H9 (cell line): ENCODE measurements at regions not wholly inside any gene's neighbourhood (a gene's known extent, or its start where the extent isn't known, plus 50 kb on each side); places are given as distances from the start of the nearest gene placed in this dataset.

ENCODE experiments used
- DNase-seq: peaks from one replicate; pipeline ENCODE4 v3.0.0-alpha.2; 2017
- H2AFZ ChIP-seq: one replicate; pipeline ENCODE4 v1.6.1; 2013; ENCODE audit warnings: mild to moderate bottlenecking, low read length, control low read depth, moderate library complexity
- H2AK5ac ChIP-seq: 2 replicates; pipeline ENCODE4 v1.6.1; 2013; ENCODE audit warnings: low read length, control low read depth, mixed read lengths; ENCODE audit not compliant: insufficient read length
- H2BK120ac ChIP-seq: one replicate; pipeline ENCODE4 v1.6.1; 2013; ENCODE audit warnings: low read depth, mild to moderate bottlenecking, low read length, control low read depth, inconsistent platforms; ENCODE audit not compliant: poor library complexity, severe bottlenecking
- H2BK12ac ChIP-seq: 2 replicates; pipeline ENCODE4 v1.6.1; 2013; ENCODE audit warnings: low read length, control low read depth, mixed read lengths, low read depth; ENCODE audit not compliant: insufficient read length
- H2BK15ac ChIP-seq: 2 replicates; pipeline ENCODE4 v1.6.1; 2013; ENCODE audit warnings: low read depth, low read length, control low read depth
- H2BK20ac ChIP-seq: one replicate; pipeline ENCODE4 v1.6.1; 2013; ENCODE audit warnings: low read depth, mild to moderate bottlenecking, low read length, control low read depth, inconsistent platforms; ENCODE audit not compliant: poor library complexity, severe bottlenecking
- H2BK5ac ChIP-seq: 2 replicates; pipeline ENCODE4 v1.6.1; 2013; ENCODE audit warnings: low read length, control low read depth, mixed read lengths; ENCODE audit not compliant: insufficient read length
- H3K14ac ChIP-seq: 2 replicates; pipeline ENCODE4 v1.6.1; 2013; ENCODE audit warnings: low read length, control low read depth; ENCODE audit not compliant: insufficient read depth
- H3K18ac ChIP-seq: 2 replicates; pipeline ENCODE4 v1.6.1; 2013; ENCODE audit warnings: low read depth, mild to moderate bottlenecking, mixed read lengths, low read length, control low read depth; ENCODE audit not compliant: insufficient read length
- H3K23ac ChIP-seq: 2 replicates; pipeline ENCODE4 v1.6.1; 2013; ENCODE audit warnings: low read length, control low read depth, mixed read lengths, low read depth; ENCODE audit not compliant: insufficient read length
- H3K23me2 ChIP-seq: 2 replicates; pipeline ENCODE4 v1.6.1; 2013; ENCODE audit warnings: low read depth, mild to moderate bottlenecking, mixed read lengths, low read length, control low read depth; ENCODE audit not compliant: insufficient read length, poor library complexity, severe bottlenecking
- H3K27ac ChIP-seq: 2 replicates; pipeline ENCODE4 v1.5.1; 2013; ENCODE audit warnings: low read length, control low read depth, mixed read lengths, low read depth; ENCODE audit not compliant: insufficient read length
- H3K27me3 ChIP-seq: 2 replicates; pipeline ENCODE4 v1.6.1; 2013; ENCODE audit warnings: low read length, control low read depth, inconsistent platforms; ENCODE audit not compliant: insufficient read depth
- H3K4ac ChIP-seq: 2 replicates; pipeline ENCODE4 v1.6.1; 2013; ENCODE audit warnings: low read depth, mild to moderate bottlenecking, control low read depth, inconsistent platforms, low read length, moderate library complexity
- H3K4me1 ChIP-seq: 2 replicates; pipeline ENCODE4 v1.6.1; 2013; ENCODE audit warnings: low read length, control low read depth, inconsistent platforms; ENCODE audit not compliant: insufficient read depth
- H3K4me2 ChIP-seq: 2 replicates; pipeline ENCODE4 v1.6.1; 2013; ENCODE audit warnings: low read length, control low read depth, mixed read lengths; ENCODE audit not compliant: insufficient read length, insufficient read depth
- H3K56ac ChIP-seq: 2 replicates; pipeline ENCODE4 v1.6.1; 2013; ENCODE audit warnings: low read depth, mild to moderate bottlenecking, mixed read lengths, low read length, control low read depth; ENCODE audit not compliant: insufficient read length
- H3K79me1 ChIP-seq: 2 replicates; pipeline ENCODE4 v1.6.1; 2013; ENCODE audit warnings: low read depth, mild to moderate bottlenecking, moderate library complexity, low read length, control low read depth, inconsistent platforms; ENCODE audit not compliant: insufficient read depth, poor library complexity, severe bottlenecking
- H3K79me2 ChIP-seq: 2 replicates; pipeline ENCODE4 v1.6.1; 2013; ENCODE audit warnings: low read length, control low read depth, inconsistent platforms; ENCODE audit not compliant: insufficient read depth
- H3K9ac ChIP-seq: 2 replicates; pipeline ENCODE4 v1.6.1; 2013; ENCODE audit warnings: low read length, control low read depth, mixed read lengths; ENCODE audit not compliant: insufficient read length; ENCODE audit errors: extremely low read depth
- H3K9me3 ChIP-seq: one replicate; pipeline ENCODE4 v1.6.1; 2013; ENCODE audit warnings: low read depth, low read length, inconsistent platforms; ENCODE audit not compliant: control insufficient read depth
- H3T11ph ChIP-seq: one replicate; pipeline ENCODE4 v1.6.1; 2013; ENCODE audit warnings: mild to moderate bottlenecking, low read length, control low read depth, inconsistent platforms
- H4K20me1 ChIP-seq: one replicate; pipeline ENCODE4 v1.6.1; 2013; ENCODE audit not compliant: control insufficient read depth, insufficient read length, insufficient read depth
- H4K5ac ChIP-seq: 2 replicates; pipeline ENCODE4 v1.6.1; 2013; ENCODE audit warnings: low read depth, mild to moderate bottlenecking, mixed read lengths, low read length, control low read depth; ENCODE audit not compliant: insufficient read length
- H4K8ac ChIP-seq: replicated peaks from 2 replicates; pipeline ENCODE4 v1.6.1; 2013; ENCODE audit warnings: low read length, control low read depth, mixed read lengths, low read depth; ENCODE audit not compliant: insufficient read length
- H4K91ac ChIP-seq: 2 replicates; pipeline ENCODE4 v1.6.1; 2013; ENCODE audit warnings: low read depth, mild to moderate bottlenecking, moderate library complexity, mixed read lengths, low read length, control low read depth; ENCODE audit not compliant: insufficient read length
- H3K27ac Mint-ChIP-seq, 3 experiments: 2 replicates in 2 of 3; 3 replicates in 1 of 3; pipeline ENCODE4 v1.8.0; 2020 to 2021; ENCODE audit warnings: mixed read lengths in 3 of 3, mild to moderate bottlenecking in 1 of 3, moderate library complexity in 1 of 3
- H3K27me3 Mint-ChIP-seq: 2 replicates; pipeline ENCODE4 v1.8.0; 2021; ENCODE audit warnings: low read depth, mild to moderate bottlenecking, moderate library complexity, mixed read lengths
- H3K36me3 Mint-ChIP-seq, 3 experiments: 2 replicates in 2 of 3; 3 replicates in 1 of 3; pipeline ENCODE4 v1.8.0; 2020 to 2021; ENCODE audit warnings: low read depth in 3 of 3, mixed read lengths in 3 of 3; ENCODE audit not compliant: insufficient read depth in 1 of 3
- H3K4me1 Mint-ChIP-seq, 2 experiments: 2 replicates each; pipeline ENCODE4 v1.8.0; 2020; ENCODE audit warnings: mixed read lengths in 2 of 2
- H3K4me3 Mint-ChIP-seq, 2 experiments: 2 replicates in 1 of 2; 3 replicates in 1 of 2; pipeline ENCODE4 v1.8.0; 2020 to 2021; ENCODE audit warnings: mild to moderate bottlenecking in 2 of 2, mixed read lengths in 2 of 2, moderate library complexity in 1 of 2
- H3K9me3 Mint-ChIP-seq, 2 experiments: 2 replicates in 1 of 2; 3 replicates in 1 of 2; pipeline ENCODE4 v1.8.0; 2020; ENCODE audit warnings: mild to moderate bottlenecking in 2 of 2, mixed read lengths in 2 of 2, moderate library complexity in 1 of 2
- WGBS: extraction: QIAGEN DNeasy Blood & Tissue Kit; methylation state at CpG from one replicate; pipeline ENCODE4 v1.1.7; 2013; ENCODE audit warnings: missing lambda C conversion rate, low lambda C conversion rate, mixed read lengths; ENCODE audit not compliant: insufficient read length; ENCODE audit errors: extremely low coverage; 5-methylcytosine and 5-hydroxymethylcytosine counted together
- TF ChIP-seq, protein P1 (sequence below): fragments of 200-600 bp; sonication (generic); conservative IDR thresholded peaks from 3 replicates; pipeline ENCODE4 v1.8.0; 2021; ENCODE audit warnings: antibody characterized with exemption, mild to moderate bottlenecking

DNA sequence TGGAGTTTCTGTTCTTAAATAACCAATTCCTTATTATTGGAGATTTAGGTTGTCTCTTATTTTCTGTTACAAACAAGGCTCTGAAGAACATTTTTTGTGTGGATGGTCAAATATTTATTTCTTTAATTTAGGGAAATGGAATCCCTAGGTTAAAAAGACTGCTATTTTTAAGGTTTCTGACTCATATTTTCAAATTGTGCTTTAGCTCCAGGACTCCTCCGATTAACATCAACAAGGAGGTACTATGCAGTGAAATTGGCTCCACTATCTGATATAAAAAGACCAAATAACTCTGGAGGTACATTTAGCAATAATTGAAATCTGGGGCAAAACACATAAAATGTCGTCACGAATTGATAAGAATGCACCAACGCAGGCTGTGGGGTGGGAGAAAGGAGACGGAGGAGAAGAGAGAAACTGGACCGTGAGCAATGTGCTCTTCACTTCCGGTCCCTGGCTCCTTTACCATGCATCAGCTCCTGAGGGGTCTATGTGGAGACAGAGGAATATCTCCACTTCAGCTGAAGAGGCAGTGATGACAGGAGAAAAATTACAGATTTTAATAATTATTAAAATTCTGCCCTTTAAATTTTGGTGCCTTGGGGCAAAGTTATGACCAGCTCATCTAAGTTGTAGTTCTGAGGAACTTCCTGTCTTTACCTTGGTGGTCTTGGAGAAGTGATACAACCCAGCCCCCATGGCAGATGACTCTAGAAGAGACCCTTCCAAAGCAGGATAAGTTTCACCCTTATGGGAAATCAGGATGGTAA lies 90.2 kb upstream of the BTG1 start:
- no peak overlapping the region for H4K91ac ChIP-seq
- no peaks in the 10 kb centered on the region for H4K20me1 ChIP-seq
- H3K56ac ChIP-seq = no peak overlapping the region
- no peaks in the 10 kb centered on the region; a peak in 1 of 7 replicates for H3K36me3 Mint-ChIP-seq
- no peaks in the 10 kb centered on the region for H3K79me2 ChIP-seq
- H3K4ac ChIP-seq = no peak overlapping the region
- H3K4me3 Mint-ChIP-seq = no peak overlapping the region
- H3K27me3 ChIP-seq = no peaks in the 10 kb centered on the region
- H3T11ph ChIP-seq = no peak overlapping the region
- H2BK20ac ChIP-seq = no peak overlapping the region
- no peaks in the 10 kb centered on the region for H3K4me1 ChIP-seq
- no peak overlapping the region for H3K18ac ChIP-seq
- no peaks in the 10 kb centered on the region; a peak in 2 of 5 replicates for H3K9me3 Mint-ChIP-seq
- no peaks in the 10 kb centered on the region for H3K23me2 ChIP-seq
- no peak overlapping the region for H2BK120ac ChIP-seq
- no peaks in the 10 kb centered on the region for H3K9me3 ChIP-seq
- no peak overlapping the region for H2AFZ ChIP-seq
- no peak overlapping the region for H2BK15ac ChIP-seq
- DNase-seq = no peak
- no peak overlapping the region for H3K9ac ChIP-seq
- no CpG with 5 or more reads among the region's 7 CpGs for whole genome bisulfite sequencing
- no peak overlapping the region for H4K5ac ChIP-seq
- H4K8ac ChIP-seq = no peak overlapping the region
- H3K4me2 ChIP-seq = no peak overlapping the region
- H3K23ac ChIP-seq = no peak overlapping the region
- no peaks in the 10 kb centered on the region for H3K79me1 ChIP-seq
- TF ChIP-seq, protein P1, sequence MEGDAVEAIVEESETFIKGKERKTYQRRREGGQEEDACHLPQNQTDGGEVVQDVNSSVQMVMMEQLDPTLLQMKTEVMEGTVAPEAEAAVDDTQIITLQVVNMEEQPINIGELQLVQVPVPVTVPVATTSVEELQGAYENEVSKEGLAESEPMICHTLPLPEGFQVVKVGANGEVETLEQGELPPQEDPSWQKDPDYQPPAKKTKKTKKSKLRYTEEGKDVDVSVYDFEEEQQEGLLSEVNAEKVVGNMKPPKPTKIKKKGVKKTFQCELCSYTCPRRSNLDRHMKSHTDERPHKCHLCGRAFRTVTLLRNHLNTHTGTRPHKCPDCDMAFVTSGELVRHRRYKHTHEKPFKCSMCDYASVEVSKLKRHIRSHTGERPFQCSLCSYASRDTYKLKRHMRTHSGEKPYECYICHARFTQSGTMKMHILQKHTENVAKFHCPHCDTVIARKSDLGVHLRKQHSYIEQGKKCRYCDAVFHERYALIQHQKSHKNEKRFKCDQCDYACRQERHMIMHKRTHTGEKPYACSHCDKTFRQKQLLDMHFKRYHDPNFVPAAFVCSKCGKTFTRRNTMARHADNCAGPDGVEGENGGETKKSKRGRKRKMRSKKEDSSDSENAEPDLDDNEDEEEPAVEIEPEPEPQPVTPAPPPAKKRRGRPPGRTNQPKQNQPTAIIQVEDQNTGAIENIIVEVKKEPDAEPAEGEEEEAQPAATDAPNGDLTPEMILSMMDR = no peak
- no peaks in the 10 kb centered on the region for H3K27me3 Mint-ChIP-seq
- no peak overlapping the region for H2AK5ac ChIP-seq
- H2BK5ac ChIP-seq = no peak overlapping the region
- H2BK12ac ChIP-seq = no peak overlapping the region
- no peak overlapping the region for H3K27ac ChIP-seq
- H3K4me1 Mint-ChIP-seq = no peaks in the 10 kb centered on the region
- no peak overlapping the region for H3K27ac Mint-ChIP-seq
- no peak overlapping the region for H3K14ac ChIP-seq
